Tibial artery (tissue), 4 donors: ENCODE measurements at regions not wholly inside any gene's neighbourhood (a gene's known extent, or its start where the extent isn't known, plus 50 kb on each side); places are given as distances from the start of the nearest gene placed in this dataset.
"Not testable (repeated sequence)": the region's sequence is repeated elsewhere in the genome, so short reads cannot be mapped to it uniquely, and the experiment has no call there.

Source experiments
- DNase-seq, 2 donors: peaks; one replicate each; pipeline ENCODE4 v3.0.0-alpha.2; 2019
- H3K27ac ChIP-seq, 2 donors: fragments of 200-600 bp; sonication (generic) in 1 of 2; 1 replicate in 1 of 2; 2 replicates in 1 of 2; pipeline ENCODE4 v1.5.1; 2018 to 2019; ENCODE audit warnings: mild to moderate bottlenecking in 1 of 2
- H3K27me3 ChIP-seq, 2 donors: fragments of 200-600 bp; sonication (generic) in 1 of 2; one replicate each; pipeline versions ENCODE4 v1.5.1 to v1.6.0; 2016 to 2019
- H3K36me3 ChIP-seq, 3 donors: fragments of 200-600 bp; sonication (generic) in 2 of 3; one replicate each; pipeline ENCODE4 v1.5.1; 2016 to 2019; ENCODE audit warnings: mild to moderate bottlenecking in 2 of 3
- H3K4me1 ChIP-seq, 4 donors: fragments of 200-600 bp; sonication (generic) in 2 of 4; 1 replicate in 3 of 4; 2 replicates in 1 of 4; pipeline ENCODE4 v1.5.1; 2016 to 2019
- H3K4me3 ChIP-seq, 2 donors: fragments of 200-600 bp; sonication (generic) in 1 of 2; 1 replicate in 1 of 2; 2 replicates in 1 of 2; pipeline ENCODE4 v1.5.1; 2018 to 2019; ENCODE audit warnings: mild to moderate bottlenecking in 2 of 2
- H3K9me3 ChIP-seq, 3 donors: fragments of 200-600 bp; sonication (generic) in 1 of 3; one replicate each; pipeline ENCODE4 v1.5.1; 2016 to 2019
- CTCF ChIP-seq, 2 experiments: fragments of 200-600 bp in 1 of 2; fragments of 450-650 bp in 1 of 2; IDR thresholded peaks; one replicate each; pipeline ENCODE4 v1.5.1; 2017 to 2019; ENCODE audit warnings: antibody characterized with exemption in 2 of 2, mild to moderate bottlenecking in 1 of 2, moderate library complexity in 1 of 2
- intact Hi-C: fragments of 100-400 bp; cut with DNase I; formaldehyde crosslinking; loops from one replicate; pipeline ENCODE4 v1.15.0; 2023; ENCODE audit warnings: low total_unique reads

GRCh38 chr20:12225898-12226297 is 308.2 kb downstream of the BTBD3 start:
- Histone ChIP-seq H3K36me3 (no peaks in the 10 kb centered on the region), H3K27me3 (no peaks in the 10 kb centered on the region), H3K4me1 (no peaks in the 10 kb centered on the region), H3K27ac (no peak overlapping the region), H3K9me3 (no peaks in the 10 kb centered on the region), H3K4me3 (no peak overlapping the region)
- no peak for TF ChIP-seq CTCF (IDR thresholded peaks at IDR 0.05)
- intact Hi-C loops, result no loop called here
- no peak for DNase-seq

GRCh38 chr20:12229891-12230290 is 312.2 kb downstream of the BTBD3 start:
- intact Hi-C loops, result no loop called here
- no peaks in the 10 kb centered on the region for H3K9me3 ChIP-seq
- no peak for TF ChIP-seq CTCF (IDR thresholded peaks at IDR 0.05)
- H3K27ac ChIP-seq, result no peak overlapping the region
- H3K36me3 ChIP-seq, result no peaks in the 10 kb centered on the region
- H3K27me3 ChIP-seq, result no peaks in the 10 kb centered on the region
- DNase-seq, result no peak
- no peaks in the 10 kb centered on the region for H3K4me1 ChIP-seq
- no peak overlapping the region for H3K4me3 ChIP-seq

- H3K36me3 ChIP-seq, result no peaks in the 10 kb centered on the region
- H3K4me3 ChIP-seq, result no peak overlapping the region
- intact Hi-C loops, result no loop called here
- no peaks in the 10 kb centered on the region for H3K27me3 ChIP-seq
- DNase-seq, result no peak
- H3K9me3 ChIP-seq, result no peaks in the 10 kb centered on the region
- no peak overlapping the region for H3K27ac ChIP-seq
- H3K4me1 ChIP-seq, result no peaks in the 10 kb centered on the region
- TF ChIP-seq CTCF (IDR thresholded peaks at IDR 0.05), result no peak
These were observed 320.1 kb downstream of the BTBD3 start for GRCh38 chr20:12237772-12238171.

- no peaks in the 10 kb centered on the region for H3K9me3 ChIP-seq
- no peak for DNase-seq
- H3K36me3 ChIP-seq, result no peaks in the 10 kb centered on the region
- intact Hi-C loops, result no loop called here
- no peak for TF ChIP-seq CTCF (IDR thresholded peaks at IDR 0.05)
- no peaks in the 10 kb centered on the region for H3K4me1 ChIP-seq
- no peak overlapping the region for H3K27ac ChIP-seq
- no peaks in the 10 kb centered on the region for H3K27me3 ChIP-seq
- no peak overlapping the region for H3K4me3 ChIP-seq
These were observed 323.4 kb downstream of the BTBD3 start for GRCh38 chr20:12241065-12241464.

- H3K9me3 ChIP-seq, result no peaks in the 10 kb centered on the region
- no peak for TF ChIP-seq CTCF (IDR thresholded peaks at IDR 0.05)
- H3K27me3 ChIP-seq, result no peaks in the 10 kb centered on the region
- no peaks in the 10 kb centered on the region for H3K36me3 ChIP-seq
- DNase-seq, result no peak
- H3K4me3 ChIP-seq, result no peak overlapping the region
- H3K27ac ChIP-seq, result no peak overlapping the region
- H3K4me1 ChIP-seq, result no peaks in the 10 kb centered on the region
- intact Hi-C loops, result no loop called here
These were observed 325.6 kb downstream of the BTBD3 start for GRCh38 chr20:12243327-12243726.

GRCh38 chr20:12248481-12248880 is 330.8 kb downstream of the BTBD3 start:
- Histone ChIP-seq H3K9me3 (no peaks in the 10 kb centered on the region), H3K4me1 (no peaks in the 10 kb centered on the region), H3K4me3 (no peak overlapping the region), H3K27me3 (no peaks in the 10 kb centered on the region), H3K27ac (no peak overlapping the region), H3K36me3 (no peaks in the 10 kb centered on the region)
- intact Hi-C loops, result no loop called here
- no peak for TF ChIP-seq CTCF (IDR thresholded peaks at IDR 0.05)
- no peak for DNase-seq

GRCh38 chr20:12250661-12251060 is 333.0 kb downstream of the BTBD3 start:
- H3K9me3 ChIP-seq, DNase-seq, intact Hi-C loops, H3K4me1 ChIP-seq, H3K27me3 ChIP-seq, H3K36me3 ChIP-seq, H3K4me3 ChIP-seq, H3K27ac ChIP-seq: not testable (repeated sequence)
